HepG2 (cell line): ENCODE measurements at regions not wholly inside any gene's neighbourhood (a gene's known extent, or its start where the extent isn't known, plus 50 kb on each side); places are given as distances from the start of the nearest gene placed in this dataset.

Source experiments
- ATAC-seq: fragments of 200-7000 bp; cut with Tn5 transposase; 3 replicates; pipeline ENCODE4 v1.9.1; 2020; ENCODE audit warnings: mild to moderate bottlenecking, moderate library complexity
- BruUV-seq: library from RNA; stranded (reverse); fragments of 400-500 nt; replicated peaks from 2 replicates; lab custom pipeline; 2021; lab: Mats Ljungman, UMichigan
- CTCF ChIA-PET: fragments of 300-600 bp; formaldehyde crosslinking; extraction: SDS; loops from one replicate; lab custom pipeline; 2021; ENCODE audit warnings: low total read pairs, inconsistent platforms, low intra/inter-chr PET ratio; lab: Yijun Ruan, JAX
- POLR2A ChIA-PET: fragments of 350-600 bp; sonication (Branson Sonifier 250); formaldehyde crosslinking; loops from one replicate; lab custom pipeline; 2020; ENCODE audit warnings: antibody characterized with exemption, inconsistent platforms; lab: Yijun Ruan, JAX
- DNase-seq: peaks from one replicate; pipeline ENCODE4 v3.0.0-alpha.2; 2015; ENCODE audit warnings: low spot score
- FAIRE-seq: peaks from 3 replicates; lab custom pipeline; 2011; peaks lifted over from hg19 to GRCh38; lab: Jason Lieb, UNC
- H2AFZ ChIP-seq: one replicate; pipeline ENCODE4 v1.6.1; 2011; ENCODE audit warnings: low read length, inconsistent platforms
- H3K27ac ChIP-seq: fragments of 300-600 bp; 3 replicates; pipeline ENCODE4 v1.8.0; 2011; ENCODE audit warnings: mixed run types, mild to moderate bottlenecking, mixed read lengths, low read length, inconsistent platforms; ENCODE audit not compliant: insufficient read depth; ENCODE audit errors: extremely low read length
- H3K27me3 ChIP-seq, 2 experiments: fragments of 200-600 bp in 1 of 2; 2 replicates in 1 of 2; 3 replicates in 1 of 2; pipeline versions ENCODE4 v1.6.0 to v1.8.0; 2011; ENCODE audit warnings: low read length in 2 of 2, mild to moderate bottlenecking in 2 of 2, moderate library complexity in 2 of 2, inconsistent platforms in 1 of 2; ENCODE audit not compliant: insufficient read depth in 2 of 2, control insufficient read depth in 1 of 2
- H3K36me3 ChIP-seq, 2 experiments: fragments of 200-600 bp in 1 of 2; replicated peaks in 1 of 2; 2 replicates in 1 of 2; 3 replicates in 1 of 2; pipeline versions ENCODE4 v1.5.1 to v1.8.0; 2011; ENCODE audit warnings: low read length in 2 of 2, inconsistent platforms in 1 of 2; ENCODE audit not compliant: insufficient read depth in 2 of 2, control insufficient read depth in 1 of 2
- H3K4me1 ChIP-seq: 2 replicates; pipeline ENCODE4 v1.5.1; 2012; ENCODE audit warnings: low read length, inconsistent platforms; ENCODE audit not compliant: insufficient read depth
- H3K4me2 ChIP-seq: 2 replicates; pipeline ENCODE4 v1.6.0; 2011; ENCODE audit warnings: low read depth, low read length, inconsistent platforms
- H3K4me3 ChIP-seq, 3 experiments: fragments of 200-600 bp in 1 of 3; sonication (generic), shearing (Covaris generic) in 1 of 3; replicated peaks in 1 of 3; 2 replicates each; pipeline ENCODE4 v1.5.1; 2011 to 2016; ENCODE audit warnings: low read length in 3 of 3, inconsistent platforms in 2 of 3, low read depth in 2 of 3, mild to moderate bottlenecking in 2 of 3, control low read depth in 1 of 3, mixed read lengths in 1 of 3; ENCODE audit not compliant: insufficient read depth in 1 of 3
- H3K79me2 ChIP-seq: one replicate; pipeline ENCODE4 v1.6.1; 2011; ENCODE audit warnings: low read length, inconsistent platforms; ENCODE audit not compliant: insufficient read depth
- H3K9ac ChIP-seq: 2 replicates; pipeline ENCODE4 v1.6.0; 2011; ENCODE audit warnings: mild to moderate bottlenecking, low read depth, low read length, inconsistent platforms; ENCODE audit not compliant: insufficient read depth
- H3K9me3 ChIP-seq: 2 replicates; pipeline ENCODE4 v1.5.1; 2012; ENCODE audit warnings: mild to moderate bottlenecking, low read length
- H4K20me1 ChIP-seq: 2 replicates; pipeline ENCODE4 v1.6.0; 2011; ENCODE audit warnings: inconsistent platforms, mild to moderate bottlenecking, low read length, moderate library complexity; ENCODE audit not compliant: insufficient read depth
- HNRNPK ChIP-seq: fragments of 200-400 bp; formaldehyde crosslinking; IDR thresholded peaks from 2 replicates; pipeline ENCODE4 v1.6.1; 2018; ENCODE audit warnings: low read length, low read depth, moderate library complexity, mild to moderate bottlenecking; ENCODE audit not compliant: poor library complexity, severe bottlenecking
- MAFF ChIP-seq: IDR thresholded peaks from 2 replicates; pipeline ENCODE4 v1.6.1; 2011; ENCODE audit warnings: low read depth, low read length, improper control_type of control experiment
- MAFK ChIP-seq, 2 experiments: IDR thresholded peaks in 1 of 2; conservative IDR thresholded peaks in 1 of 2; 2 replicates each; pipeline ENCODE4 v1.6.1; 2011; ENCODE audit warnings: improper control_type of control experiment in 2 of 2, low read length in 2 of 2
- PCBP1 ChIP-seq: fragments of 200-400 bp; formaldehyde crosslinking; IDR thresholded peaks from 2 replicates; pipeline ENCODE4 v1.6.1; 2017; ENCODE audit warnings: mild to moderate bottlenecking, low read depth, low read length, borderline replicate concordance
- RNF2 ChIP-seq: fragments of 450-650 bp; conservative IDR thresholded peaks from 2 replicates; pipeline ENCODE4 v1.6.1; 2016; ENCODE audit warnings: low read depth
- TBX3 ChIP-seq: fragments of 450-650 bp; IDR thresholded peaks from 2 replicates; pipeline ENCODE4 v1.6.1; 2017; ENCODE audit warnings: antibody characterized with exemption, mild to moderate bottlenecking, inconsistent platforms, borderline replicate concordance
- TOE1 ChIP-seq: sonication (generic); formaldehyde crosslinking; IDR thresholded peaks from 2 replicates; pipeline ENCODE4 v1.4.0; 2020; ENCODE audit warnings: mild to moderate bottlenecking, missing genetic modification reagents
- WGBS: methylation state at CpG from one replicate; pipeline ENCODE4 v1.1.6; 2017; ENCODE audit warnings: low lambda C conversion rate; 5-methylcytosine and 5-hydroxymethylcytosine counted together
- in situ Hi-C: cut with HindIII; loops from 2 replicates; pipeline ENCODE4 v1.10.0; 2017; ENCODE audit warnings: low pct_unique_long_range_greater_than_20kb; ENCODE audit not compliant: extremely low pct_ligation_motif_present
- intact Hi-C: fragments of 100-400 bp; cut with micrococcal nuclease; formaldehyde crosslinking; loops from one replicate; pipeline ENCODE4 v1.10.0; 2022; ENCODE audit not compliant: unreplicated experiment

GRCh38 chr17:71727292-71727691 is 393.5 kb upstream of the SOX9 start:
- ATAC-seq (no peak), DNase-seq (no peak), FAIRE-seq (no peak)
- H3K27me3 ChIP-seq = 0 out of 5 replicates have a peak, but pooled peaks cover 0 to 4% of the 10 kb centered on the region in 2 experiments
- H4K20me1 ChIP-seq = no peaks in the 10 kb centered on the region
- no peak overlapping the region for H3K9ac ChIP-seq
- no peak overlapping the region for H2AFZ ChIP-seq
- TF ChIP-seq HNRNPK (peak; percentile 93), PCBP1 (peak; percentile 82; the same call in 1 of the 2 replicates), RNF2 (no peak), TBX3 (no peak)
- H3K4me3 ChIP-seq = no peak overlapping the region
- WGBS = 36% methylated on average over 5 of the region's 5 CpGs
- no peaks in the 10 kb centered on the region for H3K79me2 ChIP-seq
- no peaks in the 10 kb centered on the region for H3K4me1 ChIP-seq
- no peaks in the 10 kb centered on the region for H3K9me3 ChIP-seq
- intact Hi-C loops = no loop called here
- POLR2A ChIA-PET = no interaction called here
- no peak overlapping the region for H3K27ac ChIP-seq
- BruUV-seq = no TSS peak
- in situ Hi-C loops = no loop called here
- H3K4me2 ChIP-seq = no peak overlapping the region
- no peaks in the 10 kb centered on the region for H3K36me3 ChIP-seq
- CTCF ChIA-PET = no interaction called here

GRCh38 chr17:71727723-71728122 is 393.1 kb upstream of the SOX9 start:
- Histone ChIP-seq H3K9ac (no peak overlapping the region), H3K27me3 (0 out of 5 replicates have a peak, but pooled peaks cover 0 to 4% of the 10 kb centered on the region in 2 experiments), H3K4me2 (no peak overlapping the region)
- no peak for DNase-seq
- FAIRE-seq = no peak
- ATAC-seq = no peak
- TF ChIP-seq TOE1 (CRISPR knock-in tag) = no peak
- TF ChIP-seq MAFK (conservative IDR thresholded peaks at IDR 0.05 in 1 of 2, IDR thresholded peaks at IDR 0.05 in 1 of 2; ENCODE audit: low read length in 2 of 2) = peak; percentile 17 to 73; a peak in 2 of 4 replicates
- 0 out of 2 replicates have a peak, but pooled peaks have one; percentile 20 for TF ChIP-seq MAFF
- TF ChIP-seq, all 625 proteins: peak for 2
- H4K20me1 ChIP-seq = no peaks in the 10 kb centered on the region
- CTCF ChIA-PET = no interaction called here
- H3K4me3 ChIP-seq = no peak overlapping the region
- intact Hi-C loops (no loop called here), in situ Hi-C loops (no loop called here)
- no peak overlapping the region for H3K27ac ChIP-seq
- no TSS peak for BruUV-seq
- no peaks in the 10 kb centered on the region for H3K9me3 ChIP-seq
- 33% methylated on average over 3 of the region's 3 CpGs for WGBS
- POLR2A ChIA-PET = no interaction called here
- H3K36me3 ChIP-seq = no peaks in the 10 kb centered on the region
- H2AFZ ChIP-seq = no peak overlapping the region
- H3K4me1 ChIP-seq = no peaks in the 10 kb centered on the region
- H3K79me2 ChIP-seq = no peaks in the 10 kb centered on the region
